Stomach (tissue), 8 donors: ENCODE measurements at regions not wholly inside any gene's neighbourhood (a gene's known extent, or its start where the extent isn't known, plus 50 kb on each side); places are given as distances from the start of the nearest gene placed in this dataset.

Source experiments
- DNase-seq, 2 donors: peaks; one replicate each; pipeline versions ENCODE4 v3.0.0 to v3.0.0-alpha.2; 2013 to 2019
- H3K27ac ChIP-seq, 5 donors: fragments of 200-600 bp in 4 of 5; sonication (generic) in 4 of 5; one replicate each; pipeline ENCODE4 v1.5.1; 2013 to 2019; ENCODE audit warnings: mild to moderate bottlenecking in 1 of 5, moderate library complexity in 1 of 5
- H3K27me3 ChIP-seq, 3 donors: fragments of 200-600 bp; sonication (generic); one replicate each; pipeline ENCODE4 v1.5.1; 2017 to 2019; ENCODE audit warnings: mixed run types in 1 of 3
- H3K36me3 ChIP-seq, 4 donors: fragments of 200-600 bp; sonication (generic); 1 replicate in 3 of 4; 2 replicates in 1 of 4; pipeline ENCODE4 v1.5.1; 2016 to 2019
- H3K4me1 ChIP-seq, 4 donors: fragments of 200-600 bp; sonication (generic); one replicate each; pipeline ENCODE4 v1.5.1; 2016 to 2019
- H3K4me3 ChIP-seq, 4 donors: fragments of 200-600 bp; sonication (generic) in 3 of 4; one replicate each; pipeline ENCODE4 v1.5.1; 2016 to 2019; ENCODE audit warnings: mild to moderate bottlenecking in 1 of 4
- H3K9me3 ChIP-seq, 4 donors: fragments of 200-600 bp; sonication (generic); one replicate each; pipeline ENCODE4 v1.5.1; 2016 to 2019
- CTCF ChIP-seq, 7 experiments: fragments of 450-650 bp in 4 of 7; fragments of 200-600 bp in 3 of 7; sonication (generic) in 3 of 7; IDR thresholded peaks; one replicate each; pipeline ENCODE4 v1.5.1; 2016 to 2019; ENCODE audit warnings: antibody characterized with exemption in 7 of 7, control low read depth in 2 of 7, mild to moderate bottlenecking in 1 of 7
- EP300 ChIP-seq: sonication (generic); formaldehyde crosslinking; IDR thresholded peaks from one replicate; pipeline ENCODE4 v1.6.1; 2017; ENCODE audit warnings: antibody characterized with exemption
- POLR2A ChIP-seq, 4 donors: fragments of 450-650 bp; IDR thresholded peaks; one replicate each; pipeline ENCODE4 v1.6.1; 2016; ENCODE audit warnings: antibody characterized with exemption in 4 of 4, control low read depth in 2 of 4, mild to moderate bottlenecking in 1 of 4, moderate library complexity in 1 of 4
- POLR2AphosphoS5 ChIP-seq, 3 donors: sonication (generic); formaldehyde crosslinking; IDR thresholded peaks; one replicate each; pipeline ENCODE4 v1.6.1; 2016; ENCODE audit warnings: antibody characterized with exemption in 3 of 3
- WGBS, 5 donors: extraction: QIAGEN DNeasy Blood & Tissue Kit in 3 of 5; methylation state at CpG; one replicate each; pipeline versions ENCODE4 v1.1.5 to v1.1.7; 2013 to 2018; 5-methylcytosine and 5-hydroxymethylcytosine counted together
- intact Hi-C: fragments of 100-400 bp; cut with DNase I; formaldehyde crosslinking; loops from one replicate; pipeline ENCODE4 v1.15.1; 2023; ENCODE audit warnings: low total_unique reads
- donor health status: healthy with polysubstance abuse.
- donor health status: Bipolar disorder and iron deficiency.
- donor health status: healthy.

DNA sequence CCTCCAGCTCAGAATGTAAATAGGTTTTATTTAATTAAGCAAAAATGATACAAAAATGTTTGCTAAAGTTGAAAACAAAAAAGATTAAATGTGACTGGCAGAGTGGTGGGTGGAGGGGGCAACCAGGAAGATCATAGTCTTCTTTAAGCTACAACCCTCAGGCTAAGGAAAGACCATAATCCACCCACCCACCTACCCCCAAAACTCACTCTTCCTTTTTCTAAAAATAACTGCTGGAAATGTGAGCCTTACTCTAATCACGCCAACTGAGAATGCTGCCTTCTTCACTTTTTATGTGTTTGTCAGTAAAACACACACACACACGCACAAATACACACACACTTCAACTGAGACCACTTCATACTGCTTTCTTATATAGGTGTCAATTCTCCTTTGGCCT lies 230.0 kb upstream of the EGLN3 start:
- 70 to 84% (median 81%) methylated on average over 2 of the region's 2 CpGs for WGBS, 5 donors
- no peak for DNase-seq
- TF ChIP-seq POLR2AphosphoS5 (IDR thresholded peaks at IDR 0.05) (no peak), EP300 (no peak), POLR2A (IDR thresholded peaks at IDR 0.05) (no peak), CTCF (IDR thresholded peaks at IDR 0.05) (no peak)
- H3K9me3 ChIP-seq: no peaks in the 10 kb centered on the region
- H3K27me3 ChIP-seq: no peaks in the 10 kb centered on the region
- intact Hi-C loops: no loop called here
- no peak overlapping the region for H3K27ac ChIP-seq
- no peak overlapping the region for H3K4me3 ChIP-seq
- H3K4me1 ChIP-seq: peaks cover 11 to 21% (median 17%) of the 10 kb centered on the region in 4 donors
- H3K36me3 ChIP-seq: no peaks in the 10 kb centered on the region

GRCh38 chr14:34180434-34180833 lies 229.6 kb upstream of the EGLN3 start:
- no peaks in the 10 kb centered on the region for H3K27me3 ChIP-seq
- peak overlapping the region in 1 of 5 donors; percentile 51 for H3K27ac ChIP-seq
- intact Hi-C loops: no loop called here
- H3K4me1 ChIP-seq: peaks cover 11 to 21% (median 17%) of the 10 kb centered on the region in 4 donors
- DNase-seq: peak in 1 of 2 donors; percentile 23
- no peak for TF ChIP-seq POLR2A (IDR thresholded peaks at IDR 0.05)
- no peak for TF ChIP-seq POLR2AphosphoS5 (IDR thresholded peaks at IDR 0.05)
- TF ChIP-seq CTCF (IDR thresholded peaks at IDR 0.05): no peak
- no peak for TF ChIP-seq EP300
- no peaks in the 10 kb centered on the region for H3K9me3 ChIP-seq
- no peaks in the 10 kb centered on the region for H3K36me3 ChIP-seq
- 48 to 61% (median 56%) methylated on average over 4 of the region's 4 CpGs for WGBS, 5 donors
- H3K4me3 ChIP-seq: no peak overlapping the region

DNA sequence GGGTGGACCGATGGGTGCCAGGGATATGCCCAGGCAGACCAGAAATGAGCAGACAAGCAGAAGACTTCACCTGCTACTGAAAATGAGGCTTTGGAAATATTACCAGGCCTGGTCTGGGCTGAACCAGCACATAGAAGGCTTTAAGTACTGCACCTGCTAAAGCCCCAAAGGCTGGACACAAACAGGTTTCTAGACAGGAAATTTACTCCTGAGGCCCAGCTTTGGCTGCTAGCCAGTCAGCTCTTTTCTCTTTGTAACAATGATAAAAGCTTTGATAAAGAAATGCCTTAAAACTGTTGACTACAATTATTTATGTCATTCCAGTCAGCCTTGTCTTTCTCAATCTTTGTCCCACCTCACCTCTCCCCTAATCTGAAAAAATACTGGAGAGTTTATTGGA lies 228.9 kb upstream of the EGLN3 start:
- Histone ChIP-seq H3K9me3 (no peaks in the 10 kb centered on the region), H3K36me3 (no peaks in the 10 kb centered on the region), H3K27me3 (no peaks in the 10 kb centered on the region), H3K27ac (peak overlapping the region in 1 of 5 donors; percentile 21), H3K4me1 (peaks cover 11 to 21% (median 17%) of the 10 kb centered on the region in 4 donors), H3K4me3 (no peak overlapping the region)
- WGBS, 5 donors: 75 to 96% (median 88%) methylated on average over 1 of the region's 1 CpG
- DNase-seq: peak; percentile 57 to 74
- TF ChIP-seq CTCF (IDR thresholded peaks at IDR 0.05) (no peak), POLR2A (IDR thresholded peaks at IDR 0.05) (no peak), POLR2AphosphoS5 (IDR thresholded peaks at IDR 0.05) (no peak), EP300 (no peak)
- intact Hi-C loops: no loop called here

- H3K27me3 ChIP-seq: no peaks in the 10 kb centered on the region
- 61 to 81% (median 73%) methylated on average over 2 of the region's 2 CpGs for WGBS, 5 donors
- no peaks in the 10 kb centered on the region for H3K9me3 ChIP-seq
Observed at GRCh38 chr14:34177466-34177865, 226.6 kb upstream of the EGLN3 start.

More at GRCh38 chr14:34177466-34177865, 226.6 kb upstream of the EGLN3 start:
- TF ChIP-seq POLR2AphosphoS5 (IDR thresholded peaks at IDR 0.05): no peak
- TF ChIP-seq CTCF (IDR thresholded peaks at IDR 0.05): no peak
- TF ChIP-seq POLR2A (IDR thresholded peaks at IDR 0.05): no peak
- TF ChIP-seq EP300: no peak
- intact Hi-C loops: no loop called here
- Histone ChIP-seq H3K4me1 (peaks cover 14 to 30% (median 23%) of the 10 kb centered on the region in 4 donors), H3K4me3 (no peak overlapping the region), H3K36me3 (no peaks in the 10 kb centered on the region), H3K27ac (no peak overlapping the region)
- DNase-seq: no peak
